ENCODE measurements at regions not wholly inside any gene's neighbourhood (a gene's known extent, or its start where the extent isn't known, plus 50 kb on each side); places are given as distances from the start of the nearest gene placed in this dataset.

- intact Hi-C loops (cut with DNase I) = no loop called here
- no peak for DNase-seq
- H3K4me3 ChIP-seq = no peak overlapping the region
- WGBS, 3 donors = 81 to 88% (median 82%) methylated on average over 2 of the region's 2 CpGs
- H3K36me3 ChIP-seq = no peaks in the 10 kb centered on the region
- peaks cover 19% of the 10 kb centered on the region for H3K4me1 ChIP-seq (ENCODE audit: insufficient read depth)
- no peak overlapping the region for H3K27ac ChIP-seq
- no peaks in the 10 kb centered on the region for H3K27me3 ChIP-seq
- TF ChIP-seq CTCF (IDR thresholded peaks at IDR 0.05) (no peak), EP300 (IDR thresholded peaks at IDR 0.05) (no peak), POLR2A (IDR thresholded peaks at IDR 0.05) (no peak)
- no peaks in the 10 kb centered on the region for H3K9me3 ChIP-seq
Measured at GRCh38 chr10:78555128-78555527, 513.6 kb upstream of the ZMIZ1 start.

DNA sequence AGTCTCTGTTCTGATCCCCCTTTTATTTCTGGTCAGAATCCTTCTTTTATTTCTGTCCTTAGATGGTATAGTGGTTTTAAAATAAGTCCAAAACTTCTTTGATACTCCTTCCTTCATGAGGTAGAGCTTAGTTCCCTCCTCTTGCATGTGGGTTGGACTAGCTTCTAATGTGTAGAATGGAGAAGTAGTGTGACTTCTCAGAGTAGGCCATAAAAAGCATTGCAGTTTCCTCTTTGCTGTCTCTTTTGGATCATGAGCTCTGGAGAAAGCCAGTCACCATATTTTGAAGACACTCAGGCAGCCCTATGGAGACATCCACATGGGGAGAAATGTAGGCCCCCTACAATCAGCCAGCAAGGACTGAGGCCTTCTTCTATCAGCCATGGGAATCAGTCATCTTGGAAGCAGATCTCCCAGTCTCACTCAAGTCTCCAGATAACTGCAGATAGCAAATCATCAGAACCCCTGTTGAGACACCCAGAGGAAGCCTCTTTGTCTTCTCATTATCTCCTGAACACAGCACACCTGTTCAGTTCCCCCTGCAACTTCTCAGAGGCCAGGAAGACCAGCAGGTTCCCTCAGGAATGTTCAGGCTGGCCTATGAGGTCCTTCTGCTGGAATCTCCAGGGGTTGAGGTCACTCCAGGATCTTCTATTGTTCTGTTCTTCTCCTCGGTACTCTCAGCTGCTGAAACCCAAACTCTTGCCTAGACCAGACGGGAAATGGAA is 511.9 kb upstream of the ZMIZ1 start:
- DNase-seq = no peak
- peaks cover 12% of the 10 kb centered on the region for H3K4me1 ChIP-seq (ENCODE audit: insufficient read depth)
- H3K4me3 ChIP-seq = no peak overlapping the region
- WGBS, 3 donors = 93 to 98% (median 95%) methylated on average over 2 of the region's 2 CpGs
- H3K27ac ChIP-seq = no peak overlapping the region
- no peak for TF ChIP-seq CTCF (IDR thresholded peaks at IDR 0.05)
- TF ChIP-seq EP300 (IDR thresholded peaks at IDR 0.05) = no peak
- no peak for TF ChIP-seq POLR2A (IDR thresholded peaks at IDR 0.05)
- intact Hi-C loops (cut with DNase I) = no loop called here
- H3K9me3 ChIP-seq = no peaks in the 10 kb centered on the region
- no peaks in the 10 kb centered on the region for H3K36me3 ChIP-seq
- H3K27me3 ChIP-seq = no peaks in the 10 kb centered on the region

- no peak overlapping the region for H3K27ac ChIP-seq
- no peaks in the 10 kb centered on the region for H3K27me3 ChIP-seq
- TF ChIP-seq POLR2A (IDR thresholded peaks at IDR 0.05) (no peak), CTCF (IDR thresholded peaks at IDR 0.05) (no peak), EP300 (IDR thresholded peaks at IDR 0.05) (no peak)
- intact Hi-C loops (cut with DNase I) = no loop called here
- H3K4me1 ChIP-seq (ENCODE audit: insufficient read depth) = peaks cover 6% of the 10 kb centered on the region
- no peak for DNase-seq
- no peaks in the 10 kb centered on the region for H3K9me3 ChIP-seq
- 82 to 93% (median 89%) methylated on average over 2 of the region's 2 CpGs for WGBS, 3 donors
- H3K36me3 ChIP-seq = no peaks in the 10 kb centered on the region
- no peak overlapping the region for H3K4me3 ChIP-seq
Measured at GRCh38 chr10:78557433-78557925, 511.3 kb upstream of the ZMIZ1 start.

GRCh38 chr10:78559661-78560340 is 509.0 kb upstream of the ZMIZ1 start:
- no peaks in the 10 kb centered on the region for H3K4me1 ChIP-seq (ENCODE audit: insufficient read depth)
- 77 to 83% (median 83%) methylated on average over 10 of the region's 10 CpGs for WGBS, 3 donors
- no peak overlapping the region for H3K27ac ChIP-seq
- no peak overlapping the region for H3K4me3 ChIP-seq
- H3K27me3 ChIP-seq = no peaks in the 10 kb centered on the region
- no peaks in the 10 kb centered on the region for H3K9me3 ChIP-seq
- intact Hi-C loops (cut with DNase I) = no loop called here
- no peak for TF ChIP-seq CTCF (IDR thresholded peaks at IDR 0.05)
- TF ChIP-seq EP300 (IDR thresholded peaks at IDR 0.05) = no peak
- no peak for TF ChIP-seq POLR2A (IDR thresholded peaks at IDR 0.05)
- no peak for DNase-seq
- no peaks in the 10 kb centered on the region for H3K36me3 ChIP-seq
